SK-N-MC (cell line): ENCODE measurements at regions not wholly inside any gene's neighbourhood (a gene's known extent, or its start where the extent isn't known, plus 50 kb on each side); places are given as distances from the start of the nearest gene placed in this dataset.

Experiments used
- DNase-seq: peaks from one replicate; pipeline ENCODE4 v3.0.0-alpha.2; 2011; ENCODE audit warnings: low read depth, low spot score
- H3K27ac ChIP-seq: fragments of 200-600 bp; sonication (generic); 2 replicates; pipeline ENCODE4 v1.5.1; 2016; ENCODE audit warnings: mixed run types
- H3K36me3 ChIP-seq: fragments of 200-600 bp; sonication (generic); 2 replicates; pipeline ENCODE4 v1.6.1; 2017; ENCODE audit warnings: antibody characterized with exemption, low read length, mixed read lengths; ENCODE audit not compliant: insufficient read depth
- H3K4me3 ChIP-seq: fragments of 200-600 bp; sonication (generic); 2 replicates; pipeline ENCODE4 v1.5.1; 2016
- H3K9ac ChIP-seq: fragments of 200-600 bp; sonication (generic); 2 replicates; pipeline ENCODE4 v1.8.0; 2017; ENCODE audit warnings: mixed run types, mixed read lengths; ENCODE audit not compliant: insufficient read length
- H3K9me3 ChIP-seq: fragments of 200-600 bp; sonication (generic); 2 replicates; pipeline ENCODE4 v1.6.1; 2017; ENCODE audit warnings: low read depth, mild to moderate bottlenecking, antibody characterized with exemption, low read length, moderate library complexity, mixed read lengths
- EZH2 ChIP-seq: fragments of 200-600 bp; sonication (generic); IDR thresholded peaks from one replicate; pipeline ENCODE4 v1.6.1; 2017; ENCODE audit warnings: antibody characterized with exemption
- FOXP2 ChIP-seq: optimal IDR thresholded peaks from 2 replicates; pipeline ENCODE3; 2011; ENCODE audit warnings: mild to moderate bottlenecking, moderate library complexity; ENCODE audit not compliant: insufficient read depth; ENCODE audit errors: extremely low read length, control extremely low read depth
- POLR2AphosphoS5 ChIP-seq: IDR thresholded peaks from 2 replicates; pipeline ENCODE4 v1.6.1; 2012; ENCODE audit warnings: mild to moderate bottlenecking, low read depth, low read length, borderline replicate concordance

DNA sequence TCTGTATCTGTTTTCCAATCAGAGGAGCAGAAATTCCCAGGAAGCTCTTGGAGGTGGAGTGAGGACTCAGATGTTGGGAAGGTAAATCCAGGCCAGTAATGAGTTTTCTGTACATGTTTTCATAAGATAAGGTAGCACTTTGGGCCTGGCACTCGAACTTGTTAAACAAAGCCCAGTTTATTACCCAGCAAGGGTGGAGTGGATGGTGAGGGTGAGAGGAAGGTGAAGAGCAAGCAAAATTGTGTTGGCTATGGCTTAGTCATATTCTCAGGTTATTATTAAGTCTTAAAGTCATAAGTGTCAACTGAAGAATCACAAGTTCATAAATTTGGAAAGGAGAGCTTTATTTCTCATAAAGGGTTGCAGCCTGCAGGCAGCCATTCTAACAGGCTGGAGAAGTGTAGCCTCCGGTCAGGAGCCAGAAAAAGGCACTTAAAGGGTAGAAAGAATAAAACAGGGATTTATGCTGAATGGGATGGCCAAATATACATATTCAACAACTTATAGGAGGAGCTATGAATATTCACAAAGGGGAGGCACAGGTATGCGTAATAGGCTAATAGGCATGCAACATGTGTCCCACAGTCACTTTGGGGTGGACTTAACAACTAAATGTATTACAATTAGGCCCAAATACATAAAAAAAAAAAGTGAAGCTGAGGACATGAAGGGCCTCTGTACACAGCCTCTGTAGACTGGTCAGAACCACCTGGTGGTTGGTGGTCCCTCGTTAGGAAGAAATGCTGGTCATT, 523.9 kb downstream of the LMO4 start:
- no peak for DNase-seq
- Histone ChIP-seq H3K27ac (no peak overlapping the region), H3K9ac (no peak overlapping the region), H3K9me3 (no peaks in the 10 kb centered on the region), H3K4me3 (no peak overlapping the region), H3K36me3 (no peaks in the 10 kb centered on the region)
- TF ChIP-seq FOXP2 (no peak), POLR2AphosphoS5 (no peak), EZH2 (no peak)

DNA sequence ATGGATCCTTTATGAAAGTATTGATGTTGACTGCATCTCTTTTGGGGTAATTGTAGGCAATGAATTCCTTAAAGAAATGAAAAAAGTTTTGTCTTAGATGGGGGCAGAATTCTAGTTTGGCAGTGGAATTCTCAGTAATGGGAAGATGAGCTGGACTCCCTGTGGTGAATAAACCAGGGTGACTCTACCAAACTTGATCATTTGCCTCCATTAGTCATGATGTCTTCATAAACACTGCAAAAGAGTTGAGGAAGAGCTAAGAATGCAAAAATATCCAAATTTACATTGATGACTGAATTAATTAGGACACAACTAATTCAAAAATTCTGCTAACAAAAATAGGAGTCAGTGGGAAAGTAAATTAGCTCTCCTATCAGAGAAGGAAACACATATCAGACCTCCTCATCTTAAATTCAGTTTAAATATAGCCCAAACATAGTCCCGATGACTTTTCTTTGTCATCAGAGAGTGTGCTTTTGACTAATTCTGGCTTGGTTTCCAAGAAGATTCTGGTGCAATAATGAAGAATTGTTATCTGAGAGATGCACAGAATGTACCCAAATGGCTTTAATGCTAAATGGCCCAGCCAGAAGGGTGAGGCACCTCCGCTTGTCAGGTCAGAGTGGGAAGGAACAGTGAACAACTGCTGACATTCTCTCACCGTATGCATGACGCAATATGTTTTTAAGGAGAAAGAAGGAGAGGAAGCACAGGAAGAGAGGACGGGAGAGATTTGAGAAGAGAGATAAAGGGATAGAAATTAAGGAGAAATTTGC, 525.1 kb downstream of the LMO4 start:
- TF ChIP-seq FOXP2 = no peak
- no peak for TF ChIP-seq POLR2AphosphoS5

DNA sequence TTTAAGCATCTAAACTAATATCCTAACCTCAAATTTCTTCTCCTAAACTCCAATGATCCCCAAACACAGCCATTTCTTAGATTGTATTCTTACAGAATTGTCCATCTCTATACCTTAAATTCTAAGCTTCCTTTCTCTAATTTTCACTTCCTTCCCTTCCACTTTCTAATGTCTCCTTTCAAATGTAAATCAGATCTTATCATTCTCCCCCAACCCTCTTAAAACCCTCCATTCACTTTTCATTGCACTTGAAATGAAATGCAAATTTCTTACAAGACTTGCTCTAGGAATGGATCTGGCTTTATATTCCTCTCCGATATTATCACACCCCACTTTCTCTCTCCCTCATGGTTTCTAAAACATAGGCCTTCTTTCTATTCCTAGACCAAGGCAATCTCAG, 534.6 kb downstream of the LMO4 start:
- no peak for DNase-seq
- no peaks in the 10 kb centered on the region for H3K36me3 ChIP-seq
- H3K9me3 ChIP-seq = no peaks in the 10 kb centered on the region; the same call in 1 of the 2 replicates
- no peak overlapping the region for H3K27ac ChIP-seq
- no peak for TF ChIP-seq POLR2AphosphoS5
- TF ChIP-seq EZH2 = no peak
- TF ChIP-seq FOXP2 = no peak
- no peak overlapping the region for H3K9ac ChIP-seq
- H3K4me3 ChIP-seq = no peak overlapping the region

More for the DNA sequence above, 525.1 kb downstream of the LMO4 start:
- H3K4me3 ChIP-seq = no peak overlapping the region
- H3K9me3 ChIP-seq = no peaks in the 10 kb centered on the region
- no peak overlapping the region for H3K9ac ChIP-seq
- H3K27ac ChIP-seq = no peak overlapping the region
- no peaks in the 10 kb centered on the region for H3K36me3 ChIP-seq
- no peak for DNase-seq

DNA sequence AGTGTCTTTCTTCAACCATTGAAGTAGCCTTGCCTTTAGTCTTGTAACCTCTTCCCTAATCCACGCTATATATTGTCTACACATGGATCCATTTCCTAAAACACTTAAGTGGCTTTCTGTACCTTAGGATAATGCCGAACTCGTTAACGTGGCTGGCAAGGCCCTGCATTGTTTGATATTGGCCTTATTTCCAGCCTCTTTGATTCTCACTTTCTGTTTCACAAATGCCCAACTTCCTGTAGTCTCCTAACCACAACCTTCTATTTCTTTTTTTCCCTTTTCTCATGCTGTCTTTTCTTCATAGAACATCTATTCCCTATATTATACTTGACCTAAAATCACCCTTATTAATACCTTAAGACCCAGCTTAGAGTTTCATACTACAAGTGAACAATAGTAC, 536.0 kb downstream of the LMO4 start:
- no peak overlapping the region for H3K4me3 ChIP-seq
- TF ChIP-seq EZH2 = no peak
- TF ChIP-seq POLR2AphosphoS5 = no peak
- TF ChIP-seq FOXP2 = no peak
- no peak overlapping the region for H3K27ac ChIP-seq
- no peak overlapping the region for H3K9ac ChIP-seq
- no peaks in the 10 kb centered on the region for H3K36me3 ChIP-seq
- H3K9me3 ChIP-seq = no peaks in the 10 kb centered on the region; the same call in 1 of the 2 replicates
- DNase-seq = no peak

DNA sequence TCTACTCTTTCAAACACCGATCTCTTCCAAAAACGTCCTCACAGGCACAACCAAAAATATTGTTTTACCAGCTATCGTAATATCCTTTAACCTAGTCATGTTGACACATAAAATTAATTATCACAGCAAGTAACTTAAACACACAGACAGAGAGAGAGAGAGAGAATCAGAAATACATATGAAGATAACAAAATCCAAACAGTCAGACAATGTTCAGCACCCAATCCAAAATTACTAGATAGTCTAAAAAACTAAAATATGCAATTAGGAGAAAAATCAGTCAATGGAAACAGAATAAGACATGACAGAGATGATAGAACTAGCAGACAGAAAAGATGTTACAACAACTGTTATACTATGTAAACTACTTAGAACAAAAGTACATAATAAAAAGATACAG, 537.7 kb downstream of the LMO4 start:
- no peak overlapping the region for H3K27ac ChIP-seq
- no peak overlapping the region for H3K4me3 ChIP-seq
- H3K9me3 ChIP-seq = no peaks in the 10 kb centered on the region; the same call in 1 of the 2 replicates
- DNase-seq = no peak
- H3K9ac ChIP-seq = no peak overlapping the region
- no peaks in the 10 kb centered on the region for H3K36me3 ChIP-seq
- TF ChIP-seq POLR2AphosphoS5 (no peak), FOXP2 (no peak), EZH2 (no peak)

DNA sequence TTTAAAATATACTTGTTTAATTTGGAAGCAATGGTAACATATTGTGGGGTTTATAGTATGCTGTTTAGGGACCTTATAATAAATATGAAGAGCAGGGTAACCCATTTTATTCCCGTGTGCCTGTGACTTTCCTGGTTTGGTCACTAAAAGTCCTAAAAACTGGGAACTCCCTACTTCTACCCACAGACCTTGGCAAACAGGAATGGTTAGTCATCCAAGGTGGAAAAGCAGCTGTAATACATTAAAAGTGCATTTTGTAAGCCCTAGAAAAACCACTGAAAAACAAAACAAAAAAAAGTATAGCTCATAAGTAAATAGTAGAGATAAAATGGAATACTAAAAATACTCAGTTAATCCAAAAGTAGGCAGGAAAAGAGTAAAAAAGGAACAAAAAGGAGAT, 538.9 kb downstream of the LMO4 start:
- H3K4me3 ChIP-seq = no peak overlapping the region
- no peak for DNase-seq
- TF ChIP-seq FOXP2 = no peak
- TF ChIP-seq POLR2AphosphoS5 = no peak
- TF ChIP-seq EZH2 = no peak
- H3K27ac ChIP-seq = no peak overlapping the region
- no peaks in the 10 kb centered on the region; the same call in 1 of the 2 replicates for H3K9me3 ChIP-seq
- H3K36me3 ChIP-seq = no peaks in the 10 kb centered on the region
- H3K9ac ChIP-seq = no peak overlapping the region

DNA sequence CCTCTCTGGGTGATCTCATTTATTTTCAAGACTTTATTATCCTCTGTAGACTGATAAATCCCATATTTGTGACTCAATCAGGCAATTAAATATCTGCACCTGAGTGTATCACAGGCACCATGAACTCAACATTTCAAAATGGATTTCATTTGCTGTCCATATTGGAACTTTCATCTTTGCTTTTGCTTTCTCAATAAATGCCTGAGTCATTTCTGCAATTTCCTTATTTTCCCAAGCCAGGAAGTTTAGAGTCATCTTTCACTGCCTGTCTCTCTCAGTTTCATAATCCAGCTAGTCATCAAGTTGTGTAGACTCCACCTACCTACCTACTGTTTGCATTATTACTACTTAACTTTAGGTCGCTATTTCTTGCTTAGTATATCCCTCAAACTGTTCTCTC, 540.9 kb downstream of the LMO4 start:
- Histone ChIP-seq H3K27ac (no peak overlapping the region), H3K9ac (no peak overlapping the region), H3K4me3 (no peak overlapping the region), H3K9me3 (no peaks in the 10 kb centered on the region; the same call in 1 of the 2 replicates), H3K36me3 (no peaks in the 10 kb centered on the region)
- TF ChIP-seq POLR2AphosphoS5 = no peak
- TF ChIP-seq EZH2 = no peak
- TF ChIP-seq FOXP2 = no peak
- no peak for DNase-seq

DNA sequence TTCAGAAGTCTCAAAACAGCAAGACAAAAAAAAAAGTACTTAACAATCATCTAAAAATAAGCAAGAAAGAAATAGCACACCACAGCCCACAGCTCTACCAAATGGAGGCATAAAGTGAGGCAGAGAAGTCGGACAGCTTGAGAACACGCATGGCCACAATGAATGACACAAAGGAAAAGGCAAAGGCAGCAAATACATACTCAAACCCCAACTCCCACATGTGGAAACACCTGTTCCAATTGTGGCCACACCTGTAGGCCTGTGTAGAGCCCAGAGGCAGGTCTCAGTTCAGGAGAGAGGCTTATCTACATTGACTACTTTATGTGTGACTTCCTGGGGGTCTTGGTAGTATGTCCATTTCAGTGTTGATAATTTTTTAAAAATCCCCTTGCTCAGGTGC, 543.5 kb downstream of the LMO4 start:
- no peak overlapping the region for H3K27ac ChIP-seq
- no peak for DNase-seq
- no peak overlapping the region for H3K4me3 ChIP-seq
- TF ChIP-seq POLR2AphosphoS5 = no peak
- no peak for TF ChIP-seq EZH2
- TF ChIP-seq FOXP2 = no peak
- no peaks in the 10 kb centered on the region for H3K36me3 ChIP-seq
- H3K9me3 ChIP-seq = no peaks in the 10 kb centered on the region; the same call in 1 of the 2 replicates
- no peak overlapping the region for H3K9ac ChIP-seq
